Caco-2 (cell line): ENCODE measurements at regions not wholly inside any gene's neighbourhood (a gene's known extent, or its start where the extent isn't known, plus 50 kb on each side); places are given as distances from the start of the nearest gene placed in this dataset.

Experiments
- BruUV-seq: library from RNA; stranded (reverse); fragments of 400-500 nt; replicated peaks from 2 replicates; lab custom pipeline; 2021; lab: Mats Ljungman, UMichigan
- CTCF ChIA-PET: fragments of 300-600 bp; sonication (Branson Sonifier 250); formaldehyde crosslinking; loops from one replicate; lab custom pipeline; 2022; ENCODE audit warnings: antibody characterized with exemption; lab: Charles Lee
- POLR2A ChIA-PET: fragments of 300-600 bp; sonication (Branson Sonifier 250); formaldehyde crosslinking; loops from one replicate; lab custom pipeline; 2022; ENCODE audit warnings: antibody characterized with exemption; lab: Charles Lee
- DNase-seq, 2 experiments: peaks; one replicate each; pipeline versions ENCODE4 v3.0.0 to v3.0.0-alpha.2; 2020 to 2022
- H3K27me3 ChIP-seq: replicated peaks from 2 replicates; pipeline ENCODE4 v1.6.0; 2011; ENCODE audit warnings: low read length; ENCODE audit not compliant: control insufficient read depth, insufficient read depth
- H3K36me3 ChIP-seq: 2 replicates; pipeline ENCODE4 v1.5.1; 2011; ENCODE audit warnings: low read length; ENCODE audit not compliant: control insufficient read depth, insufficient read depth
- H3K4me1 ChIP-seq: fragments of 250-450 bp; sonication (Bioruptor Pico); 2 replicates; pipeline ENCODE4 v1.5.1; 2020; ENCODE audit warnings: mild to moderate bottlenecking
- H3K4me3 ChIP-seq: 2 replicates; pipeline ENCODE4 v1.5.1; 2011; ENCODE audit warnings: low read depth, mild to moderate bottlenecking, control low read depth, low read length
- H3K9me3 ChIP-seq: fragments of 250-450 bp; sonication (Bioruptor Pico); 2 replicates; pipeline ENCODE4 v1.5.1; 2020; ENCODE audit warnings: mild to moderate bottlenecking, moderate library complexity
- H3K27ac Mint-ChIP-seq: one replicate; pipeline ENCODE4 v1.8.0; 2022; ENCODE audit warnings: mixed read lengths; ENCODE audit not compliant: unreplicated experiment
- H3K27me3 Mint-ChIP-seq: one replicate; pipeline ENCODE4 v1.8.0; 2022; ENCODE audit warnings: mixed read lengths; ENCODE audit not compliant: insufficient read depth, unreplicated experiment
- H3K36me3 Mint-ChIP-seq: one replicate; pipeline ENCODE4 v1.8.0; 2022; ENCODE audit warnings: mild to moderate bottlenecking, mixed read lengths; ENCODE audit not compliant: insufficient read depth, unreplicated experiment
- H3K4me1 Mint-ChIP-seq: one replicate; pipeline ENCODE4 v1.8.0; 2022; ENCODE audit warnings: low read depth, mixed read lengths; ENCODE audit not compliant: unreplicated experiment
- H3K4me3 Mint-ChIP-seq: one replicate; pipeline ENCODE4 v1.8.0; 2022; ENCODE audit warnings: mild to moderate bottlenecking, moderate library complexity, mixed read lengths; ENCODE audit not compliant: unreplicated experiment
- H3K9me3 Mint-ChIP-seq: one replicate; pipeline ENCODE4 v1.8.0; 2022; ENCODE audit warnings: mixed read lengths; ENCODE audit not compliant: unreplicated experiment
- intact Hi-C: fragments of 100-400 bp; cut with micrococcal nuclease; formaldehyde crosslinking; loops from one replicate; pipeline ENCODE4 v1.10.0; 2022; ENCODE audit not compliant: unreplicated experiment
- TF ChIP-seq, protein P1 (sequence below), 2 experiments: fragments of 200-600 bp in 1 of 2; IDR thresholded peaks; 1 replicate in 1 of 2; 2 replicates in 1 of 2; pipeline versions ENCODE4 v1.5.1 to v1.8.0; 2011 to 2022; ENCODE audit warnings: antibody characterized with exemption in 1 of 2, control low read depth in 1 of 2, inconsistent platforms in 1 of 2, low read depth in 1 of 2, low read length in 1 of 2, mild to moderate bottlenecking in 1 of 2, moderate library complexity in 1 of 2; ENCODE audit not compliant: insufficient read depth in 1 of 2, severe bottlenecking in 1 of 2, unreplicated experiment in 1 of 2

DNA sequence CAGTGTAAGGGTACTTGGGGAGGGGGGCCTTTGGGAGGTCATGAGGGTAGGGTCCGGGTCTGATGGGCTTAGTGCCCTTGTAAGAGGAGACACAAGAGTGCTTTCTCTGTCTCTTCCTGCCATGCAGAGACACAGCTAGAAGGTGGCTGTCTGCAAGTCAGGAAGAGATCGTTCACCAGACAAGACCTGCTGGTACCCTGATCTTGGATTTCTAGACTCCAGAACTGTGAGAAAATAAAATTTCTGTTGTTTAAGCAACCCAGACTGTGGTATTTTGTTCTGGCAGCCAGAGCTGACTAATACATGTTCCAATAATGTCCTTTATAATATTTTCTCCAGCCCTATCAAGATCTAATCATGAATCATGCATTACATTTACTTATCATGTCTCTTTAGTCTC lies 130.0 kb upstream of the VEPH1 start:
- TF ChIP-seq, protein P1, sequence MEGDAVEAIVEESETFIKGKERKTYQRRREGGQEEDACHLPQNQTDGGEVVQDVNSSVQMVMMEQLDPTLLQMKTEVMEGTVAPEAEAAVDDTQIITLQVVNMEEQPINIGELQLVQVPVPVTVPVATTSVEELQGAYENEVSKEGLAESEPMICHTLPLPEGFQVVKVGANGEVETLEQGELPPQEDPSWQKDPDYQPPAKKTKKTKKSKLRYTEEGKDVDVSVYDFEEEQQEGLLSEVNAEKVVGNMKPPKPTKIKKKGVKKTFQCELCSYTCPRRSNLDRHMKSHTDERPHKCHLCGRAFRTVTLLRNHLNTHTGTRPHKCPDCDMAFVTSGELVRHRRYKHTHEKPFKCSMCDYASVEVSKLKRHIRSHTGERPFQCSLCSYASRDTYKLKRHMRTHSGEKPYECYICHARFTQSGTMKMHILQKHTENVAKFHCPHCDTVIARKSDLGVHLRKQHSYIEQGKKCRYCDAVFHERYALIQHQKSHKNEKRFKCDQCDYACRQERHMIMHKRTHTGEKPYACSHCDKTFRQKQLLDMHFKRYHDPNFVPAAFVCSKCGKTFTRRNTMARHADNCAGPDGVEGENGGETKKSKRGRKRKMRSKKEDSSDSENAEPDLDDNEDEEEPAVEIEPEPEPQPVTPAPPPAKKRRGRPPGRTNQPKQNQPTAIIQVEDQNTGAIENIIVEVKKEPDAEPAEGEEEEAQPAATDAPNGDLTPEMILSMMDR (IDR thresholded peaks at IDR 0.05; ENCODE audit: insufficient read depth in 1 of 2, low read depth in 1 of 2, low read length in 1 of 2, severe bottlenecking in 1 of 2, unreplicated experiment in 1 of 2): no peak
- no peaks in the 10 kb centered on the region for H3K27me3 ChIP-seq
- Mint-ChIP-seq H3K27me3 (peaks cover 23% of the 10 kb centered on the region), H3K27ac (no peak overlapping the region), H3K4me3 (no peak overlapping the region), H3K4me1 (peaks cover 6% of the 10 kb centered on the region), H3K36me3 (no peaks in the 10 kb centered on the region), H3K9me3 (peaks cover 15% of the 10 kb centered on the region)
- H3K4me3 ChIP-seq: no peak overlapping the region
- ChIA-PET POLR2A (no interaction called here), CTCF (no interaction called here)
- no peak for DNase-seq
- H3K36me3 ChIP-seq: no peaks in the 10 kb centered on the region
- no TSS peak for BruUV-seq
- H3K9me3 ChIP-seq: peaks cover 4% of the 10 kb centered on the region; the same call in 1 of the 2 replicates
- H3K4me1 ChIP-seq: no peaks in the 10 kb centered on the region
- intact Hi-C loops: no loop called here

DNA sequence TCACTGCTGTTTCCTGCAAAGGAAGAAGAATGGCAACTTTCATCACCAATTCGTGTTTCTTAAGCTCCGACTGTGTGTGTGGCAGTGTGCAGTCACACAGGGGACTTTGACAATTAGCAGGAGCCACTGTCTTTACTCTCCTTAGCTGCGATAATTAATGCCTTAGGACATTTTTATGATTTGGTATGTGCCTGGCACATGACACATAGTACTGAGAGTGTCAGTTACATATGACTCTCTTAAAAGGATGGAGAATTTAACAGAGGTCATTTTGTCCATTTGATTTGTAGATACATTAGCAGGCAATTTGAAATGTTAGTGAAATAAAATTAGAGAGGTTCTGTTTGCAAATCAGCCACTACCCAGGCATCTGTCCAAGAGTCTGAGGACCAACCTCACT lies 128.9 kb upstream of the VEPH1 start:
- CTCF ChIA-PET: no interaction called here
- H3K4me1 Mint-ChIP-seq: peaks cover 6% of the 10 kb centered on the region
- H3K4me3 Mint-ChIP-seq: no peak overlapping the region

DNA sequence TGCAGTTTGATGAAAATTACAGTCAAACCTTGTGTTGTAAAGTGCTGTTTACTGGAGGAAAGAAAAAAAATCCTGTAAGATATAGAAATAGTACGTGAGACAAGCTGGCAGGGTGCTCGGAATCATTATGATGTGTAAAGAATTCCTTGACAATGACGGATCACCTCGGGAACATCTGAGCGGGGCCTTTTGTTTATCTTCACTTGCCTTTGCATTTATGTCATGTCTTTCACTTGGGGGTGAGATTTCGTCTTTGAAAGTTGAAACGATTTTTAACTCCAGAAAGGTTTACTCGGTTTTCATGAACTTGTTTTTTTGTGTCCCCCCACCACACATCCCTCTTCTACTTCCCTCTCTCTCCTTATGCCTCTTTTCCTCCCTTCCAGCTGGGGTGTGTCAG lies 128.3 kb upstream of the VEPH1 start:
- POLR2A ChIA-PET: no interaction called here
- TF ChIP-seq, protein P1 (IDR thresholded peaks at IDR 0.05; ENCODE audit: insufficient read depth in 1 of 2, low read depth in 1 of 2, low read length in 1 of 2, severe bottlenecking in 1 of 2, unreplicated experiment in 1 of 2): no peak
- H3K9me3 Mint-ChIP-seq: no peaks in the 10 kb centered on the region
- H3K4me1 Mint-ChIP-seq: peaks cover 6% of the 10 kb centered on the region
- Histone ChIP-seq H3K9me3 (no peaks in the 10 kb centered on the region), H3K27me3 (no peaks in the 10 kb centered on the region), H3K4me1 (no peaks in the 10 kb centered on the region), H3K4me3 (no peak overlapping the region), H3K36me3 (no peaks in the 10 kb centered on the region)
- intact Hi-C loops: no loop called here
- H3K36me3 Mint-ChIP-seq: no peaks in the 10 kb centered on the region
- no peak overlapping the region for H3K27ac Mint-ChIP-seq
- no peak for DNase-seq
- CTCF ChIA-PET: no interaction called here
- peaks cover 25% of the 10 kb centered on the region for H3K27me3 Mint-ChIP-seq
- H3K4me3 Mint-ChIP-seq: no peak overlapping the region
- no TSS peak for BruUV-seq

More for the DNA sequence above, 128.9 kb upstream of the VEPH1 start:
- no peaks in the 10 kb centered on the region for H3K36me3 Mint-ChIP-seq
- no peaks in the 10 kb centered on the region for H3K27me3 ChIP-seq
- POLR2A ChIA-PET: no interaction called here
- no TSS peak for BruUV-seq
- H3K9me3 Mint-ChIP-seq: peaks cover 5% of the 10 kb centered on the region
- no peaks in the 10 kb centered on the region for H3K36me3 ChIP-seq
- TF ChIP-seq, protein P1 (IDR thresholded peaks at IDR 0.05; ENCODE audit: insufficient read depth in 1 of 2, low read depth in 1 of 2, low read length in 1 of 2, severe bottlenecking in 1 of 2, unreplicated experiment in 1 of 2): no peak
- H3K9me3 ChIP-seq: no peaks in the 10 kb centered on the region
- peaks cover 25% of the 10 kb centered on the region for H3K27me3 Mint-ChIP-seq
- intact Hi-C loops: no loop called here
- DNase-seq: no peak
- no peak overlapping the region for H3K4me3 ChIP-seq
- no peak overlapping the region for H3K27ac Mint-ChIP-seq
- no peaks in the 10 kb centered on the region for H3K4me1 ChIP-seq
